GM12872 (cell line): ENCODE measurements at regions not wholly inside any gene's neighbourhood (a gene's known extent, or its start where the extent isn't known, plus 50 kb on each side); places are given as distances from the start of the nearest gene placed in this dataset.

Source experiments
- TF ChIP-seq, protein P1 (sequence below): IDR thresholded peaks from 3 replicates; pipeline ENCODE4 v1.5.1; 2011; ENCODE audit warnings: low read depth, mild to moderate bottlenecking, low read length, moderate library complexity; ENCODE audit not compliant: insufficient read depth

GRCh38 chr5:89570557-89570956 lies 687.6 kb upstream of the MEF2C start:
- TF ChIP-seq, protein P1, sequence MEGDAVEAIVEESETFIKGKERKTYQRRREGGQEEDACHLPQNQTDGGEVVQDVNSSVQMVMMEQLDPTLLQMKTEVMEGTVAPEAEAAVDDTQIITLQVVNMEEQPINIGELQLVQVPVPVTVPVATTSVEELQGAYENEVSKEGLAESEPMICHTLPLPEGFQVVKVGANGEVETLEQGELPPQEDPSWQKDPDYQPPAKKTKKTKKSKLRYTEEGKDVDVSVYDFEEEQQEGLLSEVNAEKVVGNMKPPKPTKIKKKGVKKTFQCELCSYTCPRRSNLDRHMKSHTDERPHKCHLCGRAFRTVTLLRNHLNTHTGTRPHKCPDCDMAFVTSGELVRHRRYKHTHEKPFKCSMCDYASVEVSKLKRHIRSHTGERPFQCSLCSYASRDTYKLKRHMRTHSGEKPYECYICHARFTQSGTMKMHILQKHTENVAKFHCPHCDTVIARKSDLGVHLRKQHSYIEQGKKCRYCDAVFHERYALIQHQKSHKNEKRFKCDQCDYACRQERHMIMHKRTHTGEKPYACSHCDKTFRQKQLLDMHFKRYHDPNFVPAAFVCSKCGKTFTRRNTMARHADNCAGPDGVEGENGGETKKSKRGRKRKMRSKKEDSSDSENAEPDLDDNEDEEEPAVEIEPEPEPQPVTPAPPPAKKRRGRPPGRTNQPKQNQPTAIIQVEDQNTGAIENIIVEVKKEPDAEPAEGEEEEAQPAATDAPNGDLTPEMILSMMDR: no peak

DNA sequence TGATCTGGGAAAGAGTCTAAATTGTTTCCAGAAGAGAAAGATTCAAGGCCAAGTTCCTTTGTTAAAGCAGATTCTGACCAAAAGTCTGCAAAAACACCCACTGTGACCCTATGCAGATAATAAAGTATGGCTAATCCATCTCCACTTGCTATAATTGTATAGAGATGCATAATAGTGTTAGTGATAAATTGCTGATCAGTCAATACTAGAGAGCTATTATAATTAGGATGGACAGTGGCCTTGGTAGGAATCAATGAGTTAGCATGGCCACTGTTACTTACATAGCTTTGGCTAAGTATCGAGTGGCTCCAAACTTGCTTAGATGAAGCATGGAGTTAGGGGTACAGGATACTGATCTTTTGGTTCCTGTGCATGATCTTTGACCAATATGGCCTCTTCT lies 683.4 kb upstream of the MEF2C start:
- TF ChIP-seq, protein P1: no peak

DNA sequence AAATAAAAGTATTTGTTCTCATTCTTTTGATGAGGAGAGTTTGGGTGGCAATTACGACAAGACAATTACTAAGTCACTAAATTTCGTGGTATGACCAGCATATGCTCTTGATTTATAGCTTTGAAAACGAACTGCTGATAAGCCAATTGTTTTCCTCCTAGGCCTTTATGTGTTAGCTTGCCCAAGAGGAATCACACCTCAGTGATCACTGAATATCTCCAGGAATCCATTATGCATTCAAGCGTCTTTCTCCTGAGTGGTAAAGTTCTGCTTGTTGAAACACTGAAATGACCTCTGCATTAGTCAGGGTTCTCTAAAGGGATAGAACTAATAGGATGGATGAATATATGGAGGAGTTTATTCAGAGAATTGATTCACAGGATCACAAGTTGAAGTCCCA lies 677.7 kb upstream of the MEF2C start:
- TF ChIP-seq, protein P1: no peak

GRCh38 chr5:89556215-89556913 lies 673.4 kb upstream of the MEF2C start:
- TF ChIP-seq, protein P1: no peak

DNA sequence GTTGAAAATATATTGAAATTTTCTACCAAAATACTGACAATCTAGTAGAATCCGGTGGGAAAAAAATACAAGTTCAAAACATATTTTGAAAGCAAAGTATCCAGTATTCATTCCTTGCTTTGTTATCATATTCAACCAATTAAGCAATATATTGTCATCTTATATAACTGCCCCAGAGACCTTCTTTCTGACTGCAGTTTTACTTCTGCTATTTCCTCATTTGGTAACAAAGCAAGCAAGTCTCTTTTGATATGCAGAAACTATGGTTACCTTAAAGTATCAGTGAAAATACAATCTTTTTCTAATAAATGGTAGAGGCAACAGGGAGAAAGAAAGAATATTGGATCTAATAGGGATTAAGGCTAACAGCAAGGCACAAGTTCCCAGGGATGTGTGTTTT lies 663.7 kb upstream of the MEF2C start:
- TF ChIP-seq, protein P1: no peak

DNA sequence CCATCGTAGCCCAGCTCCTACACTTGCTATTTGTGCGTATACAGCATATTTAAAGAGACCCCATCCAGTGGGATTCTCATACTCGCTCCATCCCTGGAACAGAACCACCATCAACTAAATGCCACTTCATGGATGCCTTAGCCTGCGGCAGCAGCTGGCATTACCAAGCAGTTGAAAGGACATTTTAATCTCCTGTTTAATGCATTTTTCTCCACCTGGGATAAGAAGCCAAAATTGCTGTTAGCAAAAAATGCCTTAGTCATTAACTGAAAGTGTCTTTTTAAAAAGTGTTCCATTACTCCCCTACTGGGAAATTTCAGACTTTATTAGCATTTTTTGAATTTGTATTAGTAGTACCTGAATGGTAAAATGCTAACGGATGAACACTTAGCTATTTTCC lies 662.6 kb upstream of the MEF2C start:
- TF ChIP-seq, protein P1: no peak

DNA sequence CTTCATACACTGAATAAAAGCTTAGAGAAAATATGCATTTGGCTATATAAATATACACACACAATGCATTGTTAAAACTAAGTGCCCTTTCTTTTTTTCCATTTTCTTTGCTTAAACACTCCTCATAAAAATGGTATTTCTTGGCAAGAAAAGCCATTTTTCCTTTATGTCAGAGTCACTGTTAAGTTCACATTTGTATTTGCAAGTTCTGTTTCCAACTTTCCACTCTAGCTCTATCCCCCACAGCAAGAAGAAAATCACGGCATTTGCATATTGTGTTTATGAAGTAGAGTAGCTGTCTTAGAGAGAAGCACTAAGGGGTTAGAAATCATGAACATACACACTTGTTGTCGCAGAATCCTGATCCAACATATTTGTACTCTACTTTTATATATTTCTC lies 662.1 kb upstream of the MEF2C start:
- TF ChIP-seq, protein P1: no peak
